Frontal cortex (tissue), 3 donors: ENCODE measurements at regions not wholly inside any gene's neighbourhood (a gene's known extent, or its start where the extent isn't known, plus 50 kb on each side); places are given as distances from the start of the nearest gene placed in this dataset.
"Not testable (repeated sequence)": the region's sequence is repeated elsewhere in the genome, so short reads cannot be mapped to it uniquely, and the experiment has no call there.

Experiments
- DNase-seq, 2 donors: peaks; one replicate each; pipeline ENCODE4 v3.0.0; 2012; ENCODE audit warnings: low spot score in 2 of 2
- FAIRE-seq: peaks from 2 replicates; lab custom pipeline; 2012; peaks lifted over from hg19 to GRCh38; lab: Jason Lieb, UNC
- donor health status: control.
- donor health status: control.
- donor health status: control.

GRCh38 chr18:49697757-49698524 is 115.4 kb downstream of the ACAA2 start:
- DNase-seq = no peak
- FAIRE-seq = no peak

GRCh38 chr18:49697049-49697448 is 116.3 kb downstream of the ACAA2 start:
- FAIRE-seq = no peak

GRCh38 chr18:49694402-49694801 is 118.9 kb downstream of the ACAA2 start:
- no peak for FAIRE-seq

More at GRCh38 chr18:49697049-49697448, 116.3 kb downstream of the ACAA2 start:
- DNase-seq = no peak

GRCh38 chr18:49693717-49694005 is 119.7 kb downstream of the ACAA2 start:
- no peak for FAIRE-seq
- DNase-seq = no peak

More at GRCh38 chr18:49694402-49694801, 118.9 kb downstream of the ACAA2 start:
- DNase-seq = no peak

GRCh38 chr18:49692906-49693716 is 120.2 kb downstream of the ACAA2 start:
- FAIRE-seq (no peak), DNase-seq (no peak)

- DNase-seq = no peak
- FAIRE-seq = no peak
These were observed 122.1 kb downstream of the ACAA2 start for GRCh38 chr18:49691177-49691608.

GRCh38 chr18:49690312-49690711 is 123.0 kb downstream of the ACAA2 start:
- no peak for FAIRE-seq

GRCh38 chr18:49685231-49685942 is 123.5 kb downstream of the LIPG start:
- no peak for FAIRE-seq
- DNase-seq = no peak

More at GRCh38 chr18:49690312-49690711, 123.0 kb downstream of the ACAA2 start:
- no peak for DNase-seq

GRCh38 chr18:49682803-49683190 is 120.9 kb downstream of the LIPG start:
- DNase-seq, FAIRE-seq: not testable (repeated sequence)

- DNase-seq (no peak), FAIRE-seq (no peak)
These were observed 120.4 kb downstream of the LIPG start for GRCh38 chr18:49682173-49682802.

GRCh38 chr18:49681387-49681786 is 119.5 kb downstream of the LIPG start:
- DNase-seq (no peak), FAIRE-seq (no peak)

GRCh38 chr18:49678440-49678839 is 116.6 kb downstream of the LIPG start:
- FAIRE-seq (no peak), DNase-seq (no peak)

- DNase-seq (no peak), FAIRE-seq (no peak)
These were observed 116.0 kb downstream of the LIPG start for GRCh38 chr18:49677762-49678413.

GRCh38 chr18:49677081-49677480 is 115.2 kb downstream of the LIPG start:
- no peak for FAIRE-seq
- no peak for DNase-seq

- FAIRE-seq (no peak), DNase-seq (no peak)
These were observed 111.4 kb downstream of the LIPG start for GRCh38 chr18:49673281-49673680.

GRCh38 chr18:49672853-49673252 is 111.0 kb downstream of the LIPG start:
- DNase-seq = no peak
- no peak for FAIRE-seq

GRCh38 chr18:49669403-49669802 is 107.5 kb downstream of the LIPG start:
- FAIRE-seq (no peak), DNase-seq (no peak)

- FAIRE-seq (no peak), DNase-seq (peak in 1 of 2 donors; percentile 26)
These were observed 106.9 kb downstream of the LIPG start for GRCh38 chr18:49668574-49669275.

GRCh38 chr18:49667462-49667861 is 105.6 kb downstream of the LIPG start:
- no peak for DNase-seq
- no peak for FAIRE-seq
